Adrenal gland (tissue), 5 donors: ENCODE measurements at regions not wholly inside any gene's neighbourhood (a gene's known extent, or its start where the extent isn't known, plus 50 kb on each side); places are given as distances from the start of the nearest gene placed in this dataset.

Source experiments
- POLR2A ChIP-seq, 2 donors: fragments of 450-650 bp; IDR thresholded peaks; one replicate each; pipeline ENCODE4 v1.6.1; 2017; ENCODE audit warnings: antibody characterized with exemption in 2 of 2, mild to moderate bottlenecking in 2 of 2, moderate library complexity in 1 of 2
- TF ChIP-seq, protein P1 (sequence below), 6 experiments: fragments of 450-650 bp in 4 of 6; fragments of 200-600 bp in 2 of 6; sonication (generic) in 1 of 6; IDR thresholded peaks; 1 replicate in 5 of 6; 2 replicates in 1 of 6; pipeline versions ENCODE4 v1.5.1 to v1.8.0; 2016 to 2021; ENCODE audit warnings: antibody characterized with exemption in 6 of 6, mild to moderate bottlenecking in 2 of 6, moderate library complexity in 1 of 6
- donor health status: DM: no; HTN: no; CAD: no.

DNA sequence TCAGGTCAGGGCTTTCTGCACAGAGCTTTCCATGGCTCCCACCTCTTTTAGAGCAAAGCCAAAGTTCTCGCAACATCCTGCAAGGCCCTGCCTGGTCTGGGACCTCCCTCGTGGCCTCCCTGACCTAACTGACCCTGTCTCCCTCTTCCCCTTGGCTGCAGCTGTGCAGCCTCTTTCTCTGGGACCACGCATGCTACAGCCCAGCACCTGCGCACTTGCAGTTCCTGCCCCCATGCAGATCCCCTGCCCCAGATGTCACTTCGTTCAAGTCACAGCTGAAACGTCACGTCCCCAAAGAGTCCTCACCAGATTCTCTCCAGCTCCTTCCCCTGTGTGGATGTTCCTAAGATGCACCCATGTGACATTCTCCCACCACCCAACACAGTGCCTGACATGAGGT lies 61.2 kb upstream of the ZNF716 start:
- TF ChIP-seq, protein P1, sequence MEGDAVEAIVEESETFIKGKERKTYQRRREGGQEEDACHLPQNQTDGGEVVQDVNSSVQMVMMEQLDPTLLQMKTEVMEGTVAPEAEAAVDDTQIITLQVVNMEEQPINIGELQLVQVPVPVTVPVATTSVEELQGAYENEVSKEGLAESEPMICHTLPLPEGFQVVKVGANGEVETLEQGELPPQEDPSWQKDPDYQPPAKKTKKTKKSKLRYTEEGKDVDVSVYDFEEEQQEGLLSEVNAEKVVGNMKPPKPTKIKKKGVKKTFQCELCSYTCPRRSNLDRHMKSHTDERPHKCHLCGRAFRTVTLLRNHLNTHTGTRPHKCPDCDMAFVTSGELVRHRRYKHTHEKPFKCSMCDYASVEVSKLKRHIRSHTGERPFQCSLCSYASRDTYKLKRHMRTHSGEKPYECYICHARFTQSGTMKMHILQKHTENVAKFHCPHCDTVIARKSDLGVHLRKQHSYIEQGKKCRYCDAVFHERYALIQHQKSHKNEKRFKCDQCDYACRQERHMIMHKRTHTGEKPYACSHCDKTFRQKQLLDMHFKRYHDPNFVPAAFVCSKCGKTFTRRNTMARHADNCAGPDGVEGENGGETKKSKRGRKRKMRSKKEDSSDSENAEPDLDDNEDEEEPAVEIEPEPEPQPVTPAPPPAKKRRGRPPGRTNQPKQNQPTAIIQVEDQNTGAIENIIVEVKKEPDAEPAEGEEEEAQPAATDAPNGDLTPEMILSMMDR (IDR thresholded peaks at IDR 0.05), result no peak
- no peak for TF ChIP-seq POLR2A (IDR thresholded peaks at IDR 0.05)
